ENCODE measurements at regions not wholly inside any gene's neighbourhood (a gene's known extent, or its start where the extent isn't known, plus 50 kb on each side); places are given as distances from the start of the nearest gene placed in this dataset.

DNA sequence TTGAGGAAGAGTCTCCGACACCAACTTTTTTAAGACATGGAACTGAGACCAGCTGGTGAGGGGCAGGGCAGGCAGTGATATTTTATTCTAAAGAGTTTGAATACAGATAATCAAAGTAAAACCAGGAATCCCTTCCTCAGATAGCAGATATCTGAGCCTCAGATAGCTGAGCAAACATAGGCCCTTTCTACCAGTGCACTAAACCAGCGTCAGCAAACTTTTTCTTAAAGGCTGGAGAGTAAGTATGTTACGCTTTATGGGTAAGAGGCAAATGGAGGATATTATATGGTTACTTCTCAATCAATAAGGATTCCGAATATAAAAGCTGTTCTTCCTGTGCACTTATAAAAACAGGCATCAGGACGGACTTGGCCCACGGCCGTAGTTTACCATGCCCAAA is 73.9 kb downstream of the WNT5A start:
- TF ChIP-seq, protein P1, sequence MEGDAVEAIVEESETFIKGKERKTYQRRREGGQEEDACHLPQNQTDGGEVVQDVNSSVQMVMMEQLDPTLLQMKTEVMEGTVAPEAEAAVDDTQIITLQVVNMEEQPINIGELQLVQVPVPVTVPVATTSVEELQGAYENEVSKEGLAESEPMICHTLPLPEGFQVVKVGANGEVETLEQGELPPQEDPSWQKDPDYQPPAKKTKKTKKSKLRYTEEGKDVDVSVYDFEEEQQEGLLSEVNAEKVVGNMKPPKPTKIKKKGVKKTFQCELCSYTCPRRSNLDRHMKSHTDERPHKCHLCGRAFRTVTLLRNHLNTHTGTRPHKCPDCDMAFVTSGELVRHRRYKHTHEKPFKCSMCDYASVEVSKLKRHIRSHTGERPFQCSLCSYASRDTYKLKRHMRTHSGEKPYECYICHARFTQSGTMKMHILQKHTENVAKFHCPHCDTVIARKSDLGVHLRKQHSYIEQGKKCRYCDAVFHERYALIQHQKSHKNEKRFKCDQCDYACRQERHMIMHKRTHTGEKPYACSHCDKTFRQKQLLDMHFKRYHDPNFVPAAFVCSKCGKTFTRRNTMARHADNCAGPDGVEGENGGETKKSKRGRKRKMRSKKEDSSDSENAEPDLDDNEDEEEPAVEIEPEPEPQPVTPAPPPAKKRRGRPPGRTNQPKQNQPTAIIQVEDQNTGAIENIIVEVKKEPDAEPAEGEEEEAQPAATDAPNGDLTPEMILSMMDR (IDR thresholded peaks at IDR 0.05; ENCODE audit: insufficient read depth, low read depth, low read length), result no peak
- ChIA-PET POLR2A (no interaction called here), CTCF (interaction anchor here (1.0 to 1.2 kb wide), 2 partner anchors 20 to 50 kb away, joined by 3 read pairs; no protein-coding TSS in a partner anchor)
- Histone ChIP-seq H3K36me3 (ENCODE audit: control insufficient read depth, insufficient read depth, low read length) (no peaks in the 10 kb centered on the region), H3K4me3 (ENCODE audit: low read depth, low read length) (no peak overlapping the region), H3K27me3 (ENCODE audit: control insufficient read depth, insufficient read depth, low read length) (no peaks in the 10 kb centered on the region)
- no peak for DNase-seq (ENCODE audit: low read depth)

DNA sequence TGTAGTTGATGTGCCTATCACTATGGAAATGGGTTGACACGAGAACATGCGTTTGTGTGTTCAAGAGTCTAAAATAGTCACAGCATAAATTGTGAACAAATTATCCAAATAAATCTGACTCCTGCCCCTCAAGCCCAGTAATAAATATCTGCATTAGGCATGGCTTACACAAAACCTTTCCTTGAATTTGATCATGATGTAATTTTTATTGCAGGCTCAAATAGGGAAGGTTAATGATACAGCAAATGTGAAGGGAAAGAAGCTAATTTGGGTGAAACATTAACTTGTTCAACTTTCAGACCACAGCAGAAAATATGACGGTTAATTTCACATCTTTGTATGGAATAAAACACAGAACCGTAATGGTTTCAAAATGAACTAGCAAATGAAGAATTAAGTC is 74.6 kb downstream of the WNT5A start:
- no peak overlapping the region for H3K4me3 ChIP-seq (ENCODE audit: low read depth, low read length)
- POLR2A ChIA-PET, result no interaction called here
- no peaks in the 10 kb centered on the region for H3K36me3 ChIP-seq (ENCODE audit: control insufficient read depth, insufficient read depth, low read length)
- H3K27me3 ChIP-seq (ENCODE audit: control insufficient read depth, insufficient read depth, low read length), result no peaks in the 10 kb centered on the region
- no peak for DNase-seq (ENCODE audit: low read depth)
- TF ChIP-seq, protein P1 (IDR thresholded peaks at IDR 0.05; ENCODE audit: insufficient read depth, low read depth, low read length), result no peak
- CTCF ChIA-PET, result interaction anchor here (1.0 to 1.2 kb wide), 2 partner anchors 21 to 51 kb away, joined by 3 read pairs; no protein-coding TSS in a partner anchor

DNA sequence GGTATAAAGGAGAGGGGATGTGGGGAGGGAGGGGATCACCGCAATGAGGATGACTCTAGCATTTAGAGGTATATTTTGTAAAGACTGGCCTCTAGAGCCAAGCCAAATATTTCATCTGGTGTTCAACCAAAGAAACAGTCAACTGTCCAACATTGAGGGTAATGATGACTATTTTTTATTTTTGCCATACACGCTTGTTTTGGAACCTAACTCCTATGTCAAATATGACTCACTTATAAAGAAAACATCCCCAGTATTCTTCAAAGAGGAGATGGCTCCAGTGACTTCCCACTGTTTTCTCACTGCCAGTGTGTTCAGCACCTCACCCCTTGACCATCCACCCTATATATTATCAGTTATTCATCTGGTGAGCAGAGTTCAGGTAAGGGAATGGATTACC is 77.3 kb downstream of the WNT5A start:
- H3K36me3 ChIP-seq (ENCODE audit: control insufficient read depth, insufficient read depth, low read length), result no peaks in the 10 kb centered on the region
- no peaks in the 10 kb centered on the region for H3K27me3 ChIP-seq (ENCODE audit: control insufficient read depth, insufficient read depth, low read length)
- POLR2A ChIA-PET, result no interaction called here
- DNase-seq (ENCODE audit: low read depth), result no peak
- CTCF ChIA-PET, result no interaction called here
- TF ChIP-seq, protein P1 (IDR thresholded peaks at IDR 0.05; ENCODE audit: insufficient read depth, low read depth, low read length), result no peak
- no peak overlapping the region for H3K4me3 ChIP-seq (ENCODE audit: low read depth, low read length)

DNA sequence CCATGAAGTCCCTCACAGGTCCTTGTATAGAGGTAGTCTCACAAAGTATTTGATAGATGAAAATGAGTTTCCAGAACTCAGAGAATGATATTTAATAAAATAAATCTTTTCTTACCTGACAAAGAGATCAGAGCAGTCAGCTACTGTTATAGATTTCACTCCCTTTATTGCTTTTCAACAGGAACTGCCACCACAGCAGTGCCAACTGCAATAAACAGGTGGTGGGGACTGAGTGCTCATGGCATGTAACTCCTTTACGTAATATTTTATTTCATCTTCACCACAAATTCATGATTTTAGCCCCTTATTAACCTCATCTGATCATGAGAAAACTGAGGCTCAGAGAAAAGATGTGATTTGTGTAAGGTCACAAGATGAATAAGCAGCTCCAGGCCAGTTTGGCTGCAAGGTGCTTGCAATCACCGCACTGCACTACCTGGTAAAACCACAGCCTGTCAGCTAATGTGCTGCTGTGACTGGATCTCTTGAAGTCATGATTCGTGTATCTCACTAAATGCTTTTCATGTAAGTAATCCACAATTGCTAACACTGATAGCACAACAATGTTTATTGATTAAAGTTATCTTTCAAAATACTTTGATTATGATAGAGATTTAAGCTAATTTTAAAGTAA is 78.8 kb downstream of the WNT5A start:
- ChIA-PET CTCF (no interaction called here), POLR2A (interaction anchor here (0.7 kb wide), 1 partner anchor 218 kb away, joined by 4 read pairs; no protein-coding TSS in a partner anchor)
- H3K36me3 ChIP-seq (ENCODE audit: control insufficient read depth, insufficient read depth, low read length), result no peaks in the 10 kb centered on the region
- H3K4me3 ChIP-seq (ENCODE audit: low read depth, low read length), result no peak overlapping the region
- no peaks in the 10 kb centered on the region for H3K27me3 ChIP-seq (ENCODE audit: control insufficient read depth, insufficient read depth, low read length)
- TF ChIP-seq, protein P1 (IDR thresholded peaks at IDR 0.05; ENCODE audit: insufficient read depth, low read depth, low read length), result no peak
- no peak for DNase-seq (ENCODE audit: low read depth)

DNA sequence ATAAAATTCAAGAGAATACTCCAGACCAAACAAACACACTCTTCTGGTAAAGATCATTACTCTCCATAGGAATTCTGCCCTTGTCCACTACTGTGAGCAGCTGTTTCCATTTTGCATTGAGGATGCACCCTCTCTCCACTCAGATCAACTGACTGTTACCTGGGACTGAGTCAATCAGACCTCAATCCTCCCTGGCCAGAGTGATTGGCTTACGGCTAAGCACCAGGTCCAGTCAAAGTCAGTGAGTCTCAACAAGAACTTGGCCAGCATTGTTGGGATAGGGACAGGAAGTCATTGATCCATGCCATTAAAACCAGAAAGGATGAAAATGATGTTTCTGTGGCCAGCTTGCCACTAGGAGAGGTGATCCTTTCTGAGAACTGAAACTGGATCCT is 79.7 kb downstream of the WNT5A start:
- CTCF ChIA-PET, result interaction anchor here (1.5 kb wide), 1 partner anchor 9 kb away, joined by 4 read pairs; no protein-coding TSS in a partner anchor

More for the DNA sequence above, 79.7 kb downstream of the WNT5A start:
- TF ChIP-seq, protein P1 (IDR thresholded peaks at IDR 0.05; ENCODE audit: insufficient read depth, low read depth, low read length), result no peak
- no peaks in the 10 kb centered on the region for H3K36me3 ChIP-seq (ENCODE audit: control insufficient read depth, insufficient read depth, low read length)
- H3K4me3 ChIP-seq (ENCODE audit: low read depth, low read length), result no peak overlapping the region
- no peaks in the 10 kb centered on the region for H3K27me3 ChIP-seq (ENCODE audit: control insufficient read depth, insufficient read depth, low read length)
- DNase-seq (ENCODE audit: low read depth), result no peak
- POLR2A ChIA-PET, result no interaction called here

Measured in BJ (cell line).